PC-9 (cell line): ENCODE measurements at regions not wholly inside any gene's neighbourhood (a gene's known extent, or its start where the extent isn't known, plus 50 kb on each side); places are given as distances from the start of the nearest gene placed in this dataset.

ENCODE experiments used
- CTCF ChIP-seq: fragments of 200-600 bp; sonication (generic); conservative IDR thresholded peaks from 2 replicates; pipeline ENCODE4 v1.6.1; 2017; ENCODE audit warnings: mixed run types, antibody characterized with exemption, mild to moderate bottlenecking, moderate library complexity
- EZH2 ChIP-seq: fragments of 200-600 bp; sonication (generic); IDR thresholded peaks from 2 replicates; pipeline ENCODE4 v1.8.0; 2017; ENCODE audit warnings: antibody characterized with exemption, low read depth

GRCh38 chr19:46546194-46546896, 50.7 kb upstream of the PNMA8B start:
- no peak for TF ChIP-seq EZH2
- TF ChIP-seq CTCF = no peak
